ENCODE measurements at regions not wholly inside any gene's neighbourhood (a gene's known extent, or its start where the extent isn't known, plus 50 kb on each side); places are given as distances from the start of the nearest gene placed in this dataset.

DNA sequence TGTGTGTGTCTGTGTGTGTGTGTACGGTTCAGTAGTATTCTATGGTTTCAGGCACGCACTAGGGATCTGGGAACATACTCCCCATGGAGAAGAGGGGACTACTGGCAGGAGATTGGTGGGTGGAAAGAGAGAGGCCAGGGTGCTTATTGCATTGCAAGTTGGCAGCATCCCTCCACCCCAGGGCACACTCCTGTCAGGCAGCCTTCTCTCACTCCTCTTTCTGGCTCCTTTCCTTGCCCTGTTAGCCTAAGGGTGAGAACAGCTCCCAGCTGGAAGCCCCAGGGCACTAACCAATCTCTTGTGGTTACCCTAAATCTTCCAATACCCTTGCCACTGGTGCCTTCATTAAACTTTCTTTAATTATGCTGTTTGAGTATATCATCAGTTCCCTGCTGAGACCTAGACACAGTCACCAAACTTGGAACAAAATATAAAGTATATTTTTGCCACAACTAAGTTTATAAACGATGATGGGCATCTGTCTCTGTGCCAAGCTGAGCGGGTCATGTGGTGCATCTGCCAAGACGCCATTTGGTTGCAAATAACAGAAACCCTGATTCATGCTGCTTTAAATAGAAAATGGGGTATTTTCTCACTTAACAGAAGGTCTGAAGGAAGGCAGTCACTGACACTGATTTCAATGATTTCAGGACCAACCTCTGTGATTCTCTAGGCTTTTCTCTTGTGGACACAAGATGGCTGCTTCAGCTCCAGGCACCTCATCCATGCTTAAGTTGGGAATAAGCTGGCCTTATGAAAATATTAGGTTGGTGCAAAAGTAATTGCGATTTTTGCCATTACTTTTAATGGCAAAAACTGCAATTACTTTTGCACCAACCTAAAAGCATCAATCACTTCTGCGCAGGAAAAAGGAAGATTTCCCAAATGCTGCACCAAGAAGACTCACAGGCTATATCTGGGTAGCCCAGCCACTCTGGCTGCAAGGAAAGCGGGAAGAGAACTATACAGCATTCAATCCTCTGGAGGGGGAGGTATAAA, 476.9 kb upstream of the PROK2 start:
- TF ChIP-seq POLR2AphosphoS5 (IDR thresholded peaks at IDR 0.05; ENCODE audit: low read depth, low read length) = no peak
- TF ChIP-seq, protein P1, sequence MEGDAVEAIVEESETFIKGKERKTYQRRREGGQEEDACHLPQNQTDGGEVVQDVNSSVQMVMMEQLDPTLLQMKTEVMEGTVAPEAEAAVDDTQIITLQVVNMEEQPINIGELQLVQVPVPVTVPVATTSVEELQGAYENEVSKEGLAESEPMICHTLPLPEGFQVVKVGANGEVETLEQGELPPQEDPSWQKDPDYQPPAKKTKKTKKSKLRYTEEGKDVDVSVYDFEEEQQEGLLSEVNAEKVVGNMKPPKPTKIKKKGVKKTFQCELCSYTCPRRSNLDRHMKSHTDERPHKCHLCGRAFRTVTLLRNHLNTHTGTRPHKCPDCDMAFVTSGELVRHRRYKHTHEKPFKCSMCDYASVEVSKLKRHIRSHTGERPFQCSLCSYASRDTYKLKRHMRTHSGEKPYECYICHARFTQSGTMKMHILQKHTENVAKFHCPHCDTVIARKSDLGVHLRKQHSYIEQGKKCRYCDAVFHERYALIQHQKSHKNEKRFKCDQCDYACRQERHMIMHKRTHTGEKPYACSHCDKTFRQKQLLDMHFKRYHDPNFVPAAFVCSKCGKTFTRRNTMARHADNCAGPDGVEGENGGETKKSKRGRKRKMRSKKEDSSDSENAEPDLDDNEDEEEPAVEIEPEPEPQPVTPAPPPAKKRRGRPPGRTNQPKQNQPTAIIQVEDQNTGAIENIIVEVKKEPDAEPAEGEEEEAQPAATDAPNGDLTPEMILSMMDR (IDR thresholded peaks at IDR 0.05) = no peak
